ENCODE measurements at regions not wholly inside any gene's neighbourhood (a gene's known extent, or its start where the extent isn't known, plus 50 kb on each side); places are given as distances from the start of the nearest gene placed in this dataset.

- no peaks in the 10 kb centered on the region for H3K4me1 ChIP-seq (ENCODE audit: control insufficient read depth in 4 of 4, insufficient read depth in 4 of 4, low read length in 3 of 4)
- WGBS = 76% methylated on average over 3 of the region's 3 CpGs
- H3K27me3 ChIP-seq (ENCODE audit: control insufficient read depth in 4 of 4, insufficient read depth in 4 of 4, low read length in 3 of 4) = no peaks in the 10 kb centered on the region
- DNase-seq (ENCODE audit: low spot score) = no peak
- TF ChIP-seq ATF3 (IDR thresholded peaks at IDR 0.05) (no peak), MAX (IDR thresholded peaks at IDR 0.05) (no peak), NR2F2 (IDR thresholded peaks at IDR 0.05) (no peak), RAD21 (IDR thresholded peaks at IDR 0.05) (no peak), JUND (IDR thresholded peaks at IDR 0.05) (no peak), GABPA (IDR thresholded peaks at IDR 0.05 in 1 of 2, conservative IDR thresholded peaks at IDR 0.05 in 1 of 2) (no peak), HNF4A (conservative IDR thresholded peaks at IDR 0.05) (no peak), RXRA (IDR thresholded peaks at IDR 0.05) (no peak), FOXA1 (IDR thresholded peaks at IDR 0.05) (no peak), HNF4G (IDR thresholded peaks at IDR 0.05) (no peak)
- TF ChIP-seq, protein P1, sequence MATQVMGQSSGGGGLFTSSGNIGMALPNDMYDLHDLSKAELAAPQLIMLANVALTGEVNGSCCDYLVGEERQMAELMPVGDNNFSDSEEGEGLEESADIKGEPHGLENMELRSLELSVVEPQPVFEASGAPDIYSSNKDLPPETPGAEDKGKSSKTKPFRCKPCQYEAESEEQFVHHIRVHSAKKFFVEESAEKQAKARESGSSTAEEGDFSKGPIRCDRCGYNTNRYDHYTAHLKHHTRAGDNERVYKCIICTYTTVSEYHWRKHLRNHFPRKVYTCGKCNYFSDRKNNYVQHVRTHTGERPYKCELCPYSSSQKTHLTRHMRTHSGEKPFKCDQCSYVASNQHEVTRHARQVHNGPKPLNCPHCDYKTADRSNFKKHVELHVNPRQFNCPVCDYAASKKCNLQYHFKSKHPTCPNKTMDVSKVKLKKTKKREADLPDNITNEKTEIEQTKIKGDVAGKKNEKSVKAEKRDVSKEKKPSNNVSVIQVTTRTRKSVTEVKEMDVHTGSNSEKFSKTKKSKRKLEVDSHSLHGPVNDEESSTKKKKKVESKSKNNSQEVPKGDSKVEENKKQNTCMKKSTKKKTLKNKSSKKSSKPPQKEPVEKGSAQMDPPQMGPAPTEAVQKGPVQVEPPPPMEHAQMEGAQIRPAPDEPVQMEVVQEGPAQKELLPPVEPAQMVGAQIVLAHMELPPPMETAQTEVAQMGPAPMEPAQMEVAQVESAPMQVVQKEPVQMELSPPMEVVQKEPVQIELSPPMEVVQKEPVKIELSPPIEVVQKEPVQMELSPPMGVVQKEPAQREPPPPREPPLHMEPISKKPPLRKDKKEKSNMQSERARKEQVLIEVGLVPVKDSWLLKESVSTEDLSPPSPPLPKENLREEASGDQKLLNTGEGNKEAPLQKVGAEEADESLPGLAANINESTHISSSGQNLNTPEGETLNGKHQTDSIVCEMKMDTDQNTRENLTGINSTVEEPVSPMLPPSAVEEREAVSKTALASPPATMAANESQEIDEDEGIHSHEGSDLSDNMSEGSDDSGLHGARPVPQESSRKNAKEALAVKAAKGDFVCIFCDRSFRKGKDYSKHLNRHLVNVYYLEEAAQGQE (IDR thresholded peaks at IDR 0.05) = no peak
- TF ChIP-seq, protein P2, sequence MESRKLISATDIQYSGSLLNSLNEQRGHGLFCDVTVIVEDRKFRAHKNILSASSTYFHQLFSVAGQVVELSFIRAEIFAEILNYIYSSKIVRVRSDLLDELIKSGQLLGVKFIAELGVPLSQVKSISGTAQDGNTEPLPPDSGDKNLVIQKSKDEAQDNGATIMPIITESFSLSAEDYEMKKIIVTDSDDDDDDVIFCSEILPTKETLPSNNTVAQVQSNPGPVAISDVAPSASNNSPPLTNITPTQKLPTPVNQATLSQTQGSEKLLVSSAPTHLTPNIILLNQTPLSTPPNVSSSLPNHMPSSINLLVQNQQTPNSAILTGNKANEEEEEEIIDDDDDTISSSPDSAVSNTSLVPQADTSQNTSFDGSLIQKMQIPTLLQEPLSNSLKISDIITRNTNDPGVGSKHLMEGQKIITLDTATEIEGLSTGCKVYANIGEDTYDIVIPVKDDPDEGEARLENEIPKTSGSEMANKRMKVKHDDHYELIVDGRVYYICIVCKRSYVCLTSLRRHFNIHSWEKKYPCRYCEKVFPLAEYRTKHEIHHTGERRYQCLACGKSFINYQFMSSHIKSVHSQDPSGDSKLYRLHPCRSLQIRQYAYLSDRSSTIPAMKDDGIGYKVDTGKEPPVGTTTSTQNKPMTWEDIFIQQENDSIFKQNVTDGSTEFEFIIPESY (IDR thresholded peaks at IDR 0.05) = no peak
- TF ChIP-seq, protein P3, sequence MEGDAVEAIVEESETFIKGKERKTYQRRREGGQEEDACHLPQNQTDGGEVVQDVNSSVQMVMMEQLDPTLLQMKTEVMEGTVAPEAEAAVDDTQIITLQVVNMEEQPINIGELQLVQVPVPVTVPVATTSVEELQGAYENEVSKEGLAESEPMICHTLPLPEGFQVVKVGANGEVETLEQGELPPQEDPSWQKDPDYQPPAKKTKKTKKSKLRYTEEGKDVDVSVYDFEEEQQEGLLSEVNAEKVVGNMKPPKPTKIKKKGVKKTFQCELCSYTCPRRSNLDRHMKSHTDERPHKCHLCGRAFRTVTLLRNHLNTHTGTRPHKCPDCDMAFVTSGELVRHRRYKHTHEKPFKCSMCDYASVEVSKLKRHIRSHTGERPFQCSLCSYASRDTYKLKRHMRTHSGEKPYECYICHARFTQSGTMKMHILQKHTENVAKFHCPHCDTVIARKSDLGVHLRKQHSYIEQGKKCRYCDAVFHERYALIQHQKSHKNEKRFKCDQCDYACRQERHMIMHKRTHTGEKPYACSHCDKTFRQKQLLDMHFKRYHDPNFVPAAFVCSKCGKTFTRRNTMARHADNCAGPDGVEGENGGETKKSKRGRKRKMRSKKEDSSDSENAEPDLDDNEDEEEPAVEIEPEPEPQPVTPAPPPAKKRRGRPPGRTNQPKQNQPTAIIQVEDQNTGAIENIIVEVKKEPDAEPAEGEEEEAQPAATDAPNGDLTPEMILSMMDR (IDR thresholded peaks at IDR 0.05; ENCODE audit: low read depth, low read length, missing input control) = no peak
- H3K9ac ChIP-seq (ENCODE audit: low read depth in 1 of 2, low read length in 2 of 2) = no peak overlapping the region
- H3K27ac ChIP-seq (ENCODE audit: low read depth in 1 of 2, low read length in 2 of 2) = no peak overlapping the region
- H3K4me3 ChIP-seq (ENCODE audit: low read depth in 1 of 3, low read length in 3 of 3) = no peak overlapping the region
- H3K36me3 ChIP-seq (ENCODE audit: control insufficient read depth in 4 of 4, insufficient read depth in 3 of 4, low read depth in 1 of 4, low read length in 3 of 4) = no peaks in the 10 kb centered on the region
- peaks cover 0 to 4% (median 0%) of the 10 kb centered on the region in 4 donors for H3K9me3 ChIP-seq (ENCODE audit: control insufficient read depth in 4 of 4, low read length in 3 of 4)
Observed at GRCh38 chr14:65261946-65262345, 150.6 kb upstream of the FUT8 start.

GRCh38 chr14:65263177-65263788, 149.2 kb upstream of the FUT8 start:
- no peak overlapping the region for H3K27ac ChIP-seq (ENCODE audit: low read depth in 1 of 2, low read length in 2 of 2)
- WGBS = 76% methylated on average over 6 of the region's 6 CpGs
- peaks cover 0 to 4% (median 0%) of the 10 kb centered on the region in 4 donors for H3K9me3 ChIP-seq (ENCODE audit: control insufficient read depth in 4 of 4, low read length in 3 of 4)
- no peak overlapping the region for H3K9ac ChIP-seq (ENCODE audit: low read depth in 1 of 2, low read length in 2 of 2)
- no peaks in the 10 kb centered on the region for H3K36me3 ChIP-seq (ENCODE audit: control insufficient read depth in 4 of 4, insufficient read depth in 3 of 4, low read depth in 1 of 4, low read length in 3 of 4)
- TF ChIP-seq, protein P3 (IDR thresholded peaks at IDR 0.05; ENCODE audit: low read depth, low read length, missing input control) = no peak
- TF ChIP-seq NR2F2 (IDR thresholded peaks at IDR 0.05) = no peak
- no peak for TF ChIP-seq FOXA2 (IDR thresholded peaks at IDR 0.05)
- TF ChIP-seq, protein P1 (IDR thresholded peaks at IDR 0.05) = no peak
- TF ChIP-seq SP1 (IDR thresholded peaks at IDR 0.05) = no peak
- no peak for TF ChIP-seq YY1 (IDR thresholded peaks at IDR 0.05)
- no peak for DNase-seq (ENCODE audit: low spot score)
- H3K4me1 ChIP-seq (ENCODE audit: control insufficient read depth in 4 of 4, insufficient read depth in 4 of 4, low read length in 3 of 4) = no peaks in the 10 kb centered on the region
- H3K27me3 ChIP-seq (ENCODE audit: control insufficient read depth in 4 of 4, insufficient read depth in 4 of 4, low read length in 3 of 4) = no peaks in the 10 kb centered on the region
- no peak overlapping the region for H3K4me3 ChIP-seq (ENCODE audit: low read depth in 1 of 3, low read length in 3 of 3)
